ENCODE measurements at regions not wholly inside any gene's neighbourhood (a gene's known extent, or its start where the extent isn't known, plus 50 kb on each side); places are given as distances from the start of the nearest gene placed in this dataset.

GRCh38 chr4:11585506-11585905 is 156.8 kb upstream of the HS3ST1 start:
- Histone ChIP-seq H3K4me1 (ENCODE audit: insufficient read depth, low read length) (no peaks in the 10 kb centered on the region), H3K36me3 (ENCODE audit: insufficient read depth, low read length) (no peaks in the 10 kb centered on the region), H3K9me3 (ENCODE audit: low read length) (no peaks in the 10 kb centered on the region), H3K27me3 (ENCODE audit: insufficient read depth, low read length) (no peaks in the 10 kb centered on the region), H3K4me3 (ENCODE audit: low read length) (no peak overlapping the region), H2AFZ (ENCODE audit: low read depth, low read length) (no peak overlapping the region)

- H3K4me1 ChIP-seq (ENCODE audit: insufficient read depth, low read length): no peaks in the 10 kb centered on the region
- no peak overlapping the region for H2AFZ ChIP-seq (ENCODE audit: low read depth, low read length)
- H3K4me3 ChIP-seq (ENCODE audit: low read length): no peak overlapping the region
- no peaks in the 10 kb centered on the region for H3K36me3 ChIP-seq (ENCODE audit: insufficient read depth, low read length)
- no peaks in the 10 kb centered on the region for H3K27me3 ChIP-seq (ENCODE audit: insufficient read depth, low read length)
- no peaks in the 10 kb centered on the region for H3K9me3 ChIP-seq (ENCODE audit: low read length)
Measured at GRCh38 chr4:11568511-11568910, 139.8 kb upstream of the HS3ST1 start.

- H3K9me3 ChIP-seq (ENCODE audit: low read length): no peaks in the 10 kb centered on the region
- H3K36me3 ChIP-seq (ENCODE audit: insufficient read depth, low read length): no peaks in the 10 kb centered on the region
- no peaks in the 10 kb centered on the region for H3K27me3 ChIP-seq (ENCODE audit: insufficient read depth, low read length)
- no peaks in the 10 kb centered on the region for H3K4me1 ChIP-seq (ENCODE audit: insufficient read depth, low read length)
- no peak overlapping the region for H3K4me3 ChIP-seq (ENCODE audit: low read length)
- H2AFZ ChIP-seq (ENCODE audit: low read depth, low read length): no peak overlapping the region
Measured at GRCh38 chr4:11566444-11567022, 137.8 kb upstream of the HS3ST1 start.

- H3K36me3 ChIP-seq (ENCODE audit: insufficient read depth, low read length): no peaks in the 10 kb centered on the region
- H3K4me1 ChIP-seq (ENCODE audit: insufficient read depth, low read length): no peaks in the 10 kb centered on the region
- H2AFZ ChIP-seq (ENCODE audit: low read depth, low read length): no peak overlapping the region
- no peaks in the 10 kb centered on the region for H3K27me3 ChIP-seq (ENCODE audit: insufficient read depth, low read length)
- no peaks in the 10 kb centered on the region for H3K9me3 ChIP-seq (ENCODE audit: low read length)
- no peak overlapping the region for H3K4me3 ChIP-seq (ENCODE audit: low read length)
Measured at GRCh38 chr4:11565899-11566298, 137.2 kb upstream of the HS3ST1 start.

GRCh38 chr4:11565213-11565612 is 136.5 kb upstream of the HS3ST1 start:
- no peak overlapping the region for H3K4me3 ChIP-seq (ENCODE audit: low read length)
- no peak overlapping the region for H2AFZ ChIP-seq (ENCODE audit: low read depth, low read length)

GRCh38 chr4:11564021-11564420 is 135.3 kb upstream of the HS3ST1 start:
- H3K27me3 ChIP-seq (ENCODE audit: insufficient read depth, low read length): no peaks in the 10 kb centered on the region
- H2AFZ ChIP-seq (ENCODE audit: low read depth, low read length): no peak overlapping the region
- H3K9me3 ChIP-seq (ENCODE audit: low read length): no peaks in the 10 kb centered on the region
- no peak overlapping the region for H3K4me3 ChIP-seq (ENCODE audit: low read length)
- H3K4me1 ChIP-seq (ENCODE audit: insufficient read depth, low read length): no peaks in the 10 kb centered on the region
- no peaks in the 10 kb centered on the region for H3K36me3 ChIP-seq (ENCODE audit: insufficient read depth, low read length)

More at GRCh38 chr4:11565213-11565612, 136.5 kb upstream of the HS3ST1 start:
- Histone ChIP-seq H3K4me1 (ENCODE audit: insufficient read depth, low read length) (no peaks in the 10 kb centered on the region), H3K27me3 (ENCODE audit: insufficient read depth, low read length) (no peaks in the 10 kb centered on the region), H3K9me3 (ENCODE audit: low read length) (no peaks in the 10 kb centered on the region), H3K36me3 (ENCODE audit: insufficient read depth, low read length) (no peaks in the 10 kb centered on the region)

- H3K4me1 ChIP-seq (ENCODE audit: insufficient read depth, low read length): no peaks in the 10 kb centered on the region
- no peaks in the 10 kb centered on the region for H3K27me3 ChIP-seq (ENCODE audit: insufficient read depth, low read length)
- H3K9me3 ChIP-seq (ENCODE audit: low read length): no peaks in the 10 kb centered on the region
- H2AFZ ChIP-seq (ENCODE audit: low read depth, low read length): no peak overlapping the region
- H3K4me3 ChIP-seq (ENCODE audit: low read length): no peak overlapping the region
- H3K36me3 ChIP-seq (ENCODE audit: insufficient read depth, low read length): no peaks in the 10 kb centered on the region
Measured at GRCh38 chr4:11549525-11549924, 120.8 kb upstream of the HS3ST1 start.

- no peaks in the 10 kb centered on the region for H3K36me3 ChIP-seq (ENCODE audit: insufficient read depth, low read length)
- no peaks in the 10 kb centered on the region for H3K9me3 ChIP-seq (ENCODE audit: low read length)
- no peak overlapping the region for H3K4me3 ChIP-seq (ENCODE audit: low read length)
- H2AFZ ChIP-seq (ENCODE audit: low read depth, low read length): no peak overlapping the region
- no peaks in the 10 kb centered on the region for H3K4me1 ChIP-seq (ENCODE audit: insufficient read depth, low read length)
- no peaks in the 10 kb centered on the region for H3K27me3 ChIP-seq (ENCODE audit: insufficient read depth, low read length)
Measured at GRCh38 chr4:11548597-11549082, 119.9 kb upstream of the HS3ST1 start.

GRCh38 chr4:11546391-11547175 is 117.9 kb upstream of the HS3ST1 start:
- H3K9me3 ChIP-seq (ENCODE audit: low read length): no peaks in the 10 kb centered on the region
- no peak overlapping the region for H3K4me3 ChIP-seq (ENCODE audit: low read length)
- H3K4me1 ChIP-seq (ENCODE audit: insufficient read depth, low read length): no peaks in the 10 kb centered on the region
- H3K27me3 ChIP-seq (ENCODE audit: insufficient read depth, low read length): no peaks in the 10 kb centered on the region
- H2AFZ ChIP-seq (ENCODE audit: low read depth, low read length): no peak overlapping the region
- H3K36me3 ChIP-seq (ENCODE audit: insufficient read depth, low read length): no peaks in the 10 kb centered on the region

GRCh38 chr4:11545651-11546050 is 117.0 kb upstream of the HS3ST1 start:
- Histone ChIP-seq H2AFZ (ENCODE audit: low read depth, low read length) (no peak overlapping the region), H3K27me3 (ENCODE audit: insufficient read depth, low read length) (no peaks in the 10 kb centered on the region), H3K9me3 (ENCODE audit: low read length) (no peaks in the 10 kb centered on the region), H3K36me3 (ENCODE audit: insufficient read depth, low read length) (no peaks in the 10 kb centered on the region), H3K4me3 (ENCODE audit: low read length) (no peak overlapping the region), H3K4me1 (ENCODE audit: insufficient read depth, low read length) (no peaks in the 10 kb centered on the region)

GRCh38 chr4:11544211-11544610 is 115.5 kb upstream of the HS3ST1 start:
- no peak overlapping the region for H2AFZ ChIP-seq (ENCODE audit: low read depth, low read length)
- no peak overlapping the region for H3K4me3 ChIP-seq (ENCODE audit: low read length)
- no peaks in the 10 kb centered on the region for H3K4me1 ChIP-seq (ENCODE audit: insufficient read depth, low read length)
- no peaks in the 10 kb centered on the region for H3K27me3 ChIP-seq (ENCODE audit: insufficient read depth, low read length)
- no peaks in the 10 kb centered on the region for H3K9me3 ChIP-seq (ENCODE audit: low read length)
- H3K36me3 ChIP-seq (ENCODE audit: insufficient read depth, low read length): no peaks in the 10 kb centered on the region

- Histone ChIP-seq H2AFZ (ENCODE audit: low read depth, low read length) (no peak overlapping the region), H3K9me3 (ENCODE audit: low read length) (no peaks in the 10 kb centered on the region), H3K36me3 (ENCODE audit: insufficient read depth, low read length) (no peaks in the 10 kb centered on the region), H3K27me3 (ENCODE audit: insufficient read depth, low read length) (no peaks in the 10 kb centered on the region), H3K4me1 (ENCODE audit: insufficient read depth, low read length) (no peaks in the 10 kb centered on the region), H3K4me3 (ENCODE audit: low read length) (no peak overlapping the region)
Measured at GRCh38 chr4:11543706-11544105, 115.0 kb upstream of the HS3ST1 start.

- no peaks in the 10 kb centered on the region for H3K27me3 ChIP-seq (ENCODE audit: insufficient read depth, low read length)
- H3K36me3 ChIP-seq (ENCODE audit: insufficient read depth, low read length): no peaks in the 10 kb centered on the region
- H3K9me3 ChIP-seq (ENCODE audit: low read length): no peaks in the 10 kb centered on the region
- no peak overlapping the region for H3K4me3 ChIP-seq (ENCODE audit: low read length)
- no peaks in the 10 kb centered on the region for H3K4me1 ChIP-seq (ENCODE audit: insufficient read depth, low read length)
- H2AFZ ChIP-seq (ENCODE audit: low read depth, low read length): no peak overlapping the region
Measured at GRCh38 chr4:11542952-11543351, 114.3 kb upstream of the HS3ST1 start.

All from neuron (in vitro differentiated cells).